ENCODE measurements at regions not wholly inside any gene's neighbourhood (a gene's known extent, or its start where the extent isn't known, plus 50 kb on each side); places are given as distances from the start of the nearest gene placed in this dataset.

- TF ChIP-seq EZH2 (IDR thresholded peaks at IDR 0.05; ENCODE audit: borderline replicate concordance, low read length) (no peak), CTCF (IDR thresholded peaks at IDR 0.05; ENCODE audit: low read length) (no peak)
- Histone ChIP-seq H3K4me2 (ENCODE audit: low read length) (peak overlapping the region; percentile 32), H3K36me3 (ENCODE audit: insufficient read depth, low read length) (no peaks in the 10 kb centered on the region), H4K20me1 (ENCODE audit: insufficient read depth, low read length) (no peaks in the 10 kb centered on the region), H2AFZ (ENCODE audit: low read length) (peak overlapping the region; percentile 69; the same call in 1 of the 2 replicates), H3K27me3 (ENCODE audit: insufficient read depth, low read length) (no peaks in the 10 kb centered on the region), H3K79me2 (ENCODE audit: insufficient read depth, low read length) (no peaks in the 10 kb centered on the region), H3K9me2 (ENCODE audit: low read depth, low read length) (no peaks in the 10 kb centered on the region), H3K9ac (ENCODE audit: low read length) (no peak overlapping the region), H3K9me3 (ENCODE audit: low read length) (0 out of 2 replicates have a peak, but pooled peaks cover 3% of the 10 kb centered on the region), H3F3A (ENCODE audit: insufficient read depth, low read length) (no peaks in the 10 kb centered on the region), H3K27ac (ENCODE audit: low read depth, low read length, poor library complexity, severe bottlenecking) (peak overlapping the region; percentile 78), H3K4me3 (ENCODE audit: low read depth, low read length, poor library complexity, severe bottlenecking) (no peak overlapping the region), H3K4me1 (ENCODE audit: insufficient read depth, low read length, severe bottlenecking) (peaks cover 29% of the 10 kb centered on the region)
Measured at GRCh38 chr7:145957160-145957890, 159.3 kb upstream of the CNTNAP2 start.

GRCh38 chr7:145951566-145951965 is 165.0 kb upstream of the CNTNAP2 start:
- Histone ChIP-seq H3K27ac (ENCODE audit: low read depth, low read length, poor library complexity, severe bottlenecking) (no peak overlapping the region), H3K79me2 (ENCODE audit: insufficient read depth, low read length) (no peaks in the 10 kb centered on the region), H3K9me3 (ENCODE audit: low read length) (peaks cover 3% of the 10 kb centered on the region; the same call in 1 of the 2 replicates), H3K9me2 (ENCODE audit: low read depth, low read length) (no peaks in the 10 kb centered on the region), H3K9ac (ENCODE audit: low read length) (no peak overlapping the region), H3K36me3 (ENCODE audit: insufficient read depth, low read length) (no peaks in the 10 kb centered on the region), H3K4me1 (ENCODE audit: insufficient read depth, low read length, severe bottlenecking) (peaks cover 13% of the 10 kb centered on the region), H3K27me3 (ENCODE audit: insufficient read depth, low read length) (no peaks in the 10 kb centered on the region), H4K20me1 (ENCODE audit: insufficient read depth, low read length) (no peaks in the 10 kb centered on the region), H2AFZ (ENCODE audit: low read length) (no peak overlapping the region), H3K4me3 (ENCODE audit: low read depth, low read length, poor library complexity, severe bottlenecking) (no peak overlapping the region), H3K4me2 (ENCODE audit: low read length) (no peak overlapping the region), H3F3A (ENCODE audit: insufficient read depth, low read length) (no peaks in the 10 kb centered on the region)
- no peak for TF ChIP-seq EZH2 (IDR thresholded peaks at IDR 0.05; ENCODE audit: borderline replicate concordance, low read length)
- no peak for TF ChIP-seq CTCF (IDR thresholded peaks at IDR 0.05; ENCODE audit: low read length)

GRCh38 chr7:145928937-145929336 is 187.7 kb upstream of the CNTNAP2 start:
- no peak overlapping the region for H3K9ac ChIP-seq (ENCODE audit: low read length)
- no peak for TF ChIP-seq CTCF (IDR thresholded peaks at IDR 0.05; ENCODE audit: low read length)
- no peak for TF ChIP-seq EZH2 (IDR thresholded peaks at IDR 0.05; ENCODE audit: borderline replicate concordance, low read length)
- no peaks in the 10 kb centered on the region for H3K9me2 ChIP-seq (ENCODE audit: low read depth, low read length)
- no peak overlapping the region for H3K4me2 ChIP-seq (ENCODE audit: low read length)
- no peaks in the 10 kb centered on the region for H3K79me2 ChIP-seq (ENCODE audit: insufficient read depth, low read length)
- no peak overlapping the region for H2AFZ ChIP-seq (ENCODE audit: low read length)
- H3K36me3 ChIP-seq (ENCODE audit: insufficient read depth, low read length), result no peaks in the 10 kb centered on the region
- H3K9me3 ChIP-seq (ENCODE audit: low read length), result no peaks in the 10 kb centered on the region
- no peaks in the 10 kb centered on the region for H3F3A ChIP-seq (ENCODE audit: insufficient read depth, low read length)
- H3K4me1 ChIP-seq (ENCODE audit: insufficient read depth, low read length, severe bottlenecking), result peaks cover 12% of the 10 kb centered on the region
- no peaks in the 10 kb centered on the region for H4K20me1 ChIP-seq (ENCODE audit: insufficient read depth, low read length)
- H3K27me3 ChIP-seq (ENCODE audit: insufficient read depth, low read length), result no peaks in the 10 kb centered on the region
- no peak overlapping the region for H3K4me3 ChIP-seq (ENCODE audit: low read depth, low read length, poor library complexity, severe bottlenecking)
- no peak overlapping the region for H3K27ac ChIP-seq (ENCODE audit: low read depth, low read length, poor library complexity, severe bottlenecking)

Data from OCI-LY1 (cell line).